H1 (cell line): ENCODE measurements at regions not wholly inside any gene's neighbourhood (a gene's known extent, or its start where the extent isn't known, plus 50 kb on each side); places are given as distances from the start of the nearest gene placed in this dataset.

Experiments
- CTCF ChIA-PET: fragments of 300-600 bp; sonication (Branson Sonifier 250); formaldehyde crosslinking; loops from one replicate; lab custom pipeline; 2021; ENCODE audit not compliant: partially characterized antibody; lab: Charles Lee
- POLR2A ChIA-PET: fragments of 300-600 bp; sonication (Branson Sonifier 250); formaldehyde crosslinking; loops from one replicate; lab custom pipeline; 2021; ENCODE audit warnings: inconsistent platforms; ENCODE audit not compliant: partially characterized antibody; lab: Charles Lee
- DNase-seq, 2 experiments: peaks; one replicate each; pipeline versions ENCODE4 v3.0.0 to v3.0.0-alpha.2; 2010 to 2022; ENCODE audit warnings: low spot score in 2 of 2, low read depth in 1 of 2, mixed read lengths in 1 of 2
- FAIRE-seq: peaks from 2 replicates; lab custom pipeline; 2011; peaks lifted over from hg19 to GRCh38; lab: Jason Lieb, UNC
- H2AFZ ChIP-seq: 2 replicates; pipeline ENCODE4 v1.8.1; 2012; ENCODE audit warnings: low read length, inconsistent platforms
- H2AK5ac ChIP-seq: 2 replicates; pipeline ENCODE4 v1.6.1; 2013; ENCODE audit warnings: low read depth, low read length
- H2BK120ac ChIP-seq: replicated peaks from 2 replicates; pipeline ENCODE3; 2013; ENCODE audit warnings: low read depth, low read length, inconsistent platforms
- H2BK12ac ChIP-seq: 2 replicates; pipeline ENCODE4 v1.6.1; 2013; ENCODE audit warnings: low read depth, low read length
- H2BK15ac ChIP-seq: 2 replicates; pipeline ENCODE4 v1.6.1; 2013; ENCODE audit warnings: low read length
- H2BK20ac ChIP-seq: 2 replicates; pipeline ENCODE4 v1.6.1; 2013; ENCODE audit warnings: low read length
- H2BK5ac ChIP-seq: 2 replicates; pipeline ENCODE4 v1.6.1; 2013; ENCODE audit warnings: low read depth, low read length
- H3K14ac ChIP-seq: 2 replicates; pipeline ENCODE4 v1.6.1; 2013; ENCODE audit warnings: inconsistent platforms; ENCODE audit not compliant: insufficient read length
- H3K18ac ChIP-seq: 2 replicates; pipeline ENCODE4 v1.6.1; 2013; ENCODE audit warnings: low read length; ENCODE audit errors: extremely low read depth
- H3K23ac ChIP-seq: 2 replicates; pipeline ENCODE4 v1.6.1; 2013; ENCODE audit warnings: inconsistent platforms; ENCODE audit not compliant: insufficient read length
- H3K23me2 ChIP-seq: 2 replicates; pipeline ENCODE4 v1.6.1; 2013; ENCODE audit warnings: low read depth, low read length
- H3K27ac ChIP-seq: 2 replicates; pipeline ENCODE4 v1.6.1; 2011; ENCODE audit warnings: low read depth, low read length, inconsistent platforms
- H3K27me3 ChIP-seq, 4 experiments: replicated peaks in 1 of 4; 1 replicate in 1 of 4; 2 replicates in 3 of 4; pipeline versions ENCODE4 v1.6.1 to v1.8.1; 2011 to 2013; ENCODE audit warnings: low read length in 3 of 4, mild to moderate bottlenecking in 3 of 4, inconsistent platforms in 2 of 4, mixed read lengths in 2 of 4, moderate library complexity in 1 of 4; ENCODE audit not compliant: control insufficient read depth in 3 of 4, insufficient read depth in 3 of 4; ENCODE audit errors: extremely low read depth in 1 of 4
- H3K36me3 ChIP-seq, 4 experiments: 2 replicates each; pipeline versions ENCODE4 v1.6.1 to v1.8.1; 2011 to 2013; ENCODE audit warnings: mild to moderate bottlenecking in 4 of 4, low read length in 3 of 4, moderate library complexity in 2 of 4, control low read depth in 1 of 4, inconsistent platforms in 1 of 4; ENCODE audit not compliant: insufficient read depth in 4 of 4, control insufficient read depth in 2 of 4
- H3K4ac ChIP-seq: replicated peaks from 2 replicates; pipeline ENCODE3; 2013; ENCODE audit warnings: low read length, low read depth, mixed read lengths, inconsistent platforms; ENCODE audit not compliant: insufficient read length
- H3K4me1 ChIP-seq, 4 experiments: replicated peaks in 1 of 4; 1 replicate in 1 of 4; 2 replicates in 3 of 4; pipeline versions ENCODE4 v1.6.1 to v1.8.1; 2011 to 2013; ENCODE audit warnings: low read length in 3 of 4, inconsistent platforms in 2 of 4, mixed read lengths in 1 of 4; ENCODE audit not compliant: insufficient read depth in 4 of 4, control insufficient read depth in 3 of 4
- H3K4me2 ChIP-seq, 2 experiments: 2 replicates each; pipeline versions ENCODE4 v1.6.1 to v1.8.1; 2011 to 2013; ENCODE audit warnings: low read depth in 2 of 2, low read length in 2 of 2, control low read depth in 1 of 2, inconsistent platforms in 1 of 2, mild to moderate bottlenecking in 1 of 2; ENCODE audit not compliant: insufficient read depth in 1 of 2
- H3K4me3 ChIP-seq, 4 experiments: fragments of 200-600, 300-600 bp in 1 of 4; sonication (generic), shearing (Covaris generic), sonication (Bioruptor Twin) in 1 of 4; 2 replicates each; pipeline versions ENCODE4 v1.5.1 to v1.8.1; 2011 to 2016; ENCODE audit warnings: low read length in 4 of 4, low read depth in 3 of 4, control low read depth in 2 of 4, inconsistent platforms in 2 of 4, mild to moderate bottlenecking in 2 of 4, mixed read lengths in 1 of 4, moderate library complexity in 1 of 4; ENCODE audit not compliant: insufficient read depth in 2 of 4; ENCODE audit errors: extremely low read depth in 1 of 4
- H3K56ac ChIP-seq: replicated peaks from 2 replicates; pipeline ENCODE3; 2013; ENCODE audit warnings: low read depth, mild to moderate bottlenecking, mixed read lengths, low read length, inconsistent platforms; ENCODE audit not compliant: insufficient read length
- H3K79me1 ChIP-seq: 2 replicates; pipeline ENCODE4 v1.6.1; 2013; ENCODE audit warnings: low read depth, low read length, control low read depth
- H3K79me2 ChIP-seq, 2 experiments: 2 replicates each; pipeline versions ENCODE4 v1.6.1 to v1.8.1; 2012 to 2013; ENCODE audit warnings: low read length in 2 of 2, mild to moderate bottlenecking in 2 of 2, inconsistent platforms in 1 of 2; ENCODE audit not compliant: insufficient read depth in 2 of 2, control insufficient read depth in 1 of 2
- H3K9ac ChIP-seq, 4 experiments: replicated peaks in 1 of 4; 1 replicate in 1 of 4; 2 replicates in 3 of 4; pipeline versions ENCODE4 v1.6.1 to v1.8.1; 2011 to 2013; ENCODE audit warnings: low read depth in 3 of 4, low read length in 3 of 4, control low read depth in 2 of 4, mild to moderate bottlenecking in 2 of 4, moderate library complexity in 2 of 4, inconsistent platforms in 1 of 4; ENCODE audit errors: extremely low read depth in 1 of 4
- H3K9me3 ChIP-seq, 2 experiments: 2 replicates each; pipeline versions ENCODE4 v1.6.1 to v1.8.1; 2012 to 2013; ENCODE audit warnings: mild to moderate bottlenecking in 2 of 2, moderate library complexity in 2 of 2, control low read depth in 1 of 2, inconsistent platforms in 1 of 2, low read depth in 1 of 2, low read length in 1 of 2, mixed read lengths in 1 of 2; ENCODE audit not compliant: insufficient read depth in 2 of 2
- H4K20me1 ChIP-seq, 2 experiments: replicated peaks in 1 of 2; 2 replicates each; pipeline versions ENCODE3 to v1.8.1; 2011 to 2013; ENCODE audit warnings: inconsistent platforms in 2 of 2, low read length in 2 of 2, mild to moderate bottlenecking in 1 of 2; ENCODE audit not compliant: insufficient read depth in 2 of 2, control insufficient read depth in 1 of 2
- H4K5ac ChIP-seq: 2 replicates; pipeline ENCODE4 v1.6.1; 2013; ENCODE audit warnings: low read length, low read depth, mixed read lengths, inconsistent platforms; ENCODE audit not compliant: insufficient read length
- H4K8ac ChIP-seq: 2 replicates; pipeline ENCODE4 v1.8.0; 2013; ENCODE audit warnings: mild to moderate bottlenecking, moderate library complexity, low read length, inconsistent platforms; ENCODE audit not compliant: insufficient read depth; ENCODE audit errors: extremely low read depth
- H4K91ac ChIP-seq: replicated peaks from 2 replicates; pipeline ENCODE3; 2013; ENCODE audit warnings: low read length, mixed read lengths, inconsistent platforms; ENCODE audit not compliant: insufficient read length
- EP300 ChIP-seq, 2 experiments: IDR thresholded peaks; 1 replicate in 1 of 2; 2 replicates in 1 of 2; pipeline ENCODE4 v1.6.1; 2011 to 2012; ENCODE audit warnings: low read depth in 2 of 2, low read length in 2 of 2, mild to moderate bottlenecking in 2 of 2, borderline replicate concordance in 1 of 2, inconsistent platforms in 1 of 2, moderate library complexity in 1 of 2
- GTF2F1 ChIP-seq: IDR thresholded peaks from 2 replicates; pipeline ENCODE4 v1.6.1; 2012; ENCODE audit warnings: low read depth, low read length, improper control_type of control experiment, borderline replicate concordance
- NRF1 ChIP-seq: IDR thresholded peaks from 2 replicates; pipeline ENCODE4 v1.6.1; 2011; ENCODE audit warnings: mild to moderate bottlenecking, low read depth, low read length, improper control_type of control experiment
- RBBP5 ChIP-seq: IDR thresholded peaks from 2 replicates; pipeline ENCODE4 v1.7.1; 2012; ENCODE audit warnings: low read depth, mild to moderate bottlenecking, inconsistent platforms, low read length, moderate library complexity, borderline replicate concordance
- SAP30 ChIP-seq: fragments of 300-600 bp; sonication (generic); IDR thresholded peaks from 2 replicates; pipeline ENCODE4 v1.7.1; 2012; ENCODE audit warnings: low read length, moderate library complexity, mild to moderate bottlenecking, inconsistent platforms; ENCODE audit not compliant: insufficient read depth, insufficient replicate concordance
- TAF7 ChIP-seq: optimal IDR thresholded peaks from 2 replicates; pipeline ENCODE3; 2011; ENCODE audit warnings: low read depth, mild to moderate bottlenecking, inconsistent platforms, low read length, moderate library complexity, borderline replicate concordance
- WGBS, 2 experiments: shearing (Covaris generic) in 1 of 2; methylation state at CpG; one replicate each; pipeline versions ENCODE4 v1.1.6 to v1.1.7; 2013 to 2015; ENCODE audit warnings: low lambda C conversion rate in 2 of 2, mixed read lengths in 2 of 2, inconsistent platforms in 1 of 2, low coverage in 1 of 2, missing lambda C conversion rate in 1 of 2; ENCODE audit not compliant: insufficient replicate concordance in 2 of 2, insufficient coverage in 1 of 2, insufficient read length in 1 of 2; ENCODE audit errors: extremely low coverage in 1 of 2, missing lambda C conversion rate in 1 of 2; 5-methylcytosine and 5-hydroxymethylcytosine counted together

DNA sequence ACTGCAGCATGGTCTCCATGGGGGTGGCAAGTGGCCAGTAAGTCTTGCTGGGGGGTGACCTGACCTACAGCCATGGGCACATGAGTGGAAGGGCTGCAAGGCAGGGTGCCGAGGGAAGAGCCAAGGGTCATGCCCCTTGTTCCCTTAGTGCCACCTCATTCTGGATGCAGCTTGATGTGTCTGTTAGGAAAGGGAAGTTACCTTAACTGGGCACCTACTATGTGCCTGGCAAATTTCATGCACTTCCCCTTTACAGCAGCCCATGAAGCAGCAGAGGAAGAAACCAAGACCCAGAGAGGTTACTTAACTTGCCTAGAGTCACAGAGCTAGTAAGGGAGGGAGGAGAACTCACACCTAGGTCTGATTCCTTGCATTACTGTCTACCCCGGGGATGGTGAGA is 174.0 kb downstream of the MRPL14 start:
- H3K23ac ChIP-seq: no peak overlapping the region
- H3K56ac ChIP-seq: no peak overlapping the region
- ChIA-PET CTCF (interaction anchor here (0.6 to 13.3 kb wide), 57 partner anchors 15 to 309 kb away, joined by 3 to 142 read pairs (median 4); partner anchors contain the start of gene VEGFA), POLR2A (interaction anchor here (1.0 to 2.2 kb wide), 7 partner anchors 14 to 286 kb away, joined by 3 to 10 read pairs (median 4); partner anchors contain the start of gene VEGFA)
- H3K36me3 ChIP-seq: no peaks in the 10 kb centered on the region
- H3K18ac ChIP-seq: no peak overlapping the region
- peak overlapping the region; percentile 4; the same call in 1 of the 2 replicates for H2BK20ac ChIP-seq
- no peak overlapping the region for H3K4ac ChIP-seq
- no peak overlapping the region for H2BK5ac ChIP-seq
- no peak overlapping the region for H3K4me3 ChIP-seq
- H4K8ac ChIP-seq: no peak overlapping the region
- no peak for DNase-seq
- H4K91ac ChIP-seq: no peak overlapping the region
- no peak overlapping the region for H2AK5ac ChIP-seq
- no peak overlapping the region for H4K5ac ChIP-seq
- H3K14ac ChIP-seq: no peak overlapping the region
- H2BK15ac ChIP-seq: no peak overlapping the region
- H3K9ac ChIP-seq: no peak overlapping the region
- no peaks in the 10 kb centered on the region for H3K27me3 ChIP-seq
- H2BK12ac ChIP-seq: peak overlapping the region; percentile 62; the same call in 1 of the 2 replicates
- H3K23me2 ChIP-seq: no peaks in the 10 kb centered on the region
- H2AFZ ChIP-seq: no peak overlapping the region
- FAIRE-seq: no peak
- H3K79me1 ChIP-seq: no peaks in the 10 kb centered on the region
- no peak overlapping the region for H3K4me2 ChIP-seq
- H3K79me2 ChIP-seq: no peaks in the 10 kb centered on the region
- 86% methylated on average over 2 of the region's 2 CpGs; no CpG with 5 or more reads in 1 of the 2 experiments for WGBS, 2 experiments
- no peak overlapping the region for H2BK120ac ChIP-seq
- H3K27ac ChIP-seq: no peak overlapping the region
- peaks cover 0 to 5% (median 1%) of the 10 kb centered on the region in 4 experiments; a peak in 3 of 7 replicates for H3K4me1 ChIP-seq
- H3K9me3 ChIP-seq: no peaks in the 10 kb centered on the region
- no peaks in the 10 kb centered on the region for H4K20me1 ChIP-seq
- TF ChIP-seq SAP30 (no peak), TAF7 (no peak), NRF1 (no peak), EP300 (IDR thresholded peaks at IDR 0.05; ENCODE audit: borderline replicate concordance in 1 of 2, low read depth in 2 of 2, low read length in 2 of 2) (no peak), RBBP5 (no peak), GTF2F1 (no peak)
